Endothelial cell of umbilical vein (primary cell): ENCODE measurements at regions not wholly inside any gene's neighbourhood (a gene's known extent, or its start where the extent isn't known, plus 50 kb on each side); places are given as distances from the start of the nearest gene placed in this dataset.

Source experiments
- BruUV-seq: library from RNA; stranded (reverse); fragments of 400-500 nt; replicated peaks from 2 replicates; lab custom pipeline; 2021; lab: Mats Ljungman, UMichigan
- CTCF ChIA-PET: fragments of 300-600, 350-600 bp; sonication (Branson Sonifier 250); formaldehyde crosslinking; loops from one replicate; lab custom pipeline; 2021; ENCODE audit warnings: antibody characterized with exemption, inconsistent platforms; lab: Charles Lee
- POLR2A ChIA-PET: fragments of 300-600, 350-600 bp; sonication (Branson Sonifier 250); formaldehyde crosslinking; loops from one replicate; lab custom pipeline; 2021; ENCODE audit warnings: antibody characterized with exemption, inconsistent platforms; lab: Charles Lee
- DNase-seq: peaks from one replicate; pipeline ENCODE4 v3.0.0-alpha.2; 2011; ENCODE audit warnings: low read depth, low spot score
- FAIRE-seq: peaks from 2 replicates; lab custom pipeline; 2011; peaks lifted over from hg19 to GRCh38; lab: Jason Lieb, UNC
- H2AFZ ChIP-seq: 2 replicates; pipeline ENCODE4 v1.6.0; 2012; ENCODE audit warnings: low read depth, low read length, control low read depth, inconsistent platforms
- H3K27ac ChIP-seq: 2 replicates; pipeline ENCODE4 v1.5.1; 2011; ENCODE audit warnings: low read depth, mild to moderate bottlenecking, control low read depth, low read length, moderate library complexity; ENCODE audit not compliant: insufficient read depth
- H3K27me3 ChIP-seq, 2 experiments: 2 replicates each; pipeline versions ENCODE4 v1.6.0 to v1.6.1; 2011; ENCODE audit warnings: low read length in 2 of 2, mixed read lengths in 1 of 2; ENCODE audit not compliant: control insufficient read depth in 2 of 2, insufficient read depth in 2 of 2
- H3K36me3 ChIP-seq, 2 experiments: 2 replicates in 1 of 2; 3 replicates in 1 of 2; pipeline ENCODE4 v1.5.1; 2011; ENCODE audit warnings: low read length in 2 of 2, mild to moderate bottlenecking in 1 of 2, moderate library complexity in 1 of 2; ENCODE audit not compliant: control insufficient read depth in 2 of 2, insufficient read depth in 2 of 2; ENCODE audit errors: extremely low read depth in 1 of 2
- H3K4me1 ChIP-seq: 3 replicates; pipeline ENCODE4 v1.5.1; 2011; ENCODE audit warnings: mild to moderate bottlenecking, low read length; ENCODE audit not compliant: control insufficient read depth, insufficient read depth; ENCODE audit errors: extremely low read depth
- H3K4me2 ChIP-seq: 2 replicates; pipeline ENCODE4 v1.6.1; 2011; ENCODE audit warnings: low read length, control low read depth, mixed read lengths; ENCODE audit not compliant: insufficient read depth
- H3K4me3 ChIP-seq, 3 experiments: fragments of 200-600 bp in 1 of 3; sonication (generic), shearing (Covaris generic) in 1 of 3; replicated peaks in 1 of 3; 2 replicates each; pipeline ENCODE4 v1.5.1; 2011 to 2016; ENCODE audit warnings: control low read depth in 3 of 3, low read length in 3 of 3, mild to moderate bottlenecking in 2 of 3, inconsistent platforms in 1 of 3, low read depth in 1 of 3, moderate library complexity in 1 of 3; ENCODE audit not compliant: insufficient read depth in 1 of 3
- H3K79me2 ChIP-seq: 2 replicates; pipeline ENCODE4 v1.6.0; 2012; ENCODE audit warnings: low read length, inconsistent platforms; ENCODE audit not compliant: control insufficient read depth, insufficient read depth
- H3K9ac ChIP-seq: replicated peaks from 2 replicates; pipeline ENCODE3; 2011; ENCODE audit warnings: low read length, control low read depth; ENCODE audit not compliant: insufficient read depth; ENCODE audit errors: extremely low read depth
- H3K9me1 ChIP-seq: replicated peaks from 3 replicates; pipeline ENCODE4 v1.6.0; 2011; ENCODE audit warnings: mild to moderate bottlenecking, low read length; ENCODE audit not compliant: control insufficient read depth, insufficient read depth; ENCODE audit errors: extremely low read depth
- H3K9me3 ChIP-seq: replicated peaks from 2 replicates; pipeline ENCODE4 v1.5.1; 2012; ENCODE audit warnings: low read length, inconsistent platforms; ENCODE audit not compliant: control insufficient read depth, insufficient read depth
- H4K20me1 ChIP-seq: replicated peaks from 2 replicates; pipeline ENCODE3; 2011; ENCODE audit warnings: mild to moderate bottlenecking, low read length; ENCODE audit not compliant: control insufficient read depth, insufficient read depth; ENCODE audit errors: extremely low read depth
- CTCF ChIP-seq, 2 donors: IDR thresholded peaks; 1 replicate in 1 of 2; 2 replicates in 1 of 2; pipeline ENCODE4 v1.5.1; 2011; ENCODE audit warnings: low read length in 2 of 2, mild to moderate bottlenecking in 2 of 2, moderate library complexity in 2 of 2, control low read depth in 1 of 2, inconsistent platforms in 1 of 2, low read depth in 1 of 2; ENCODE audit not compliant: insufficient read depth in 1 of 2; ENCODE audit errors: extremely low read depth in 1 of 2
- EZH2 ChIP-seq: IDR thresholded peaks from 2 replicates; pipeline ENCODE4 v1.6.1; 2012; ENCODE audit warnings: borderline replicate concordance, low read depth, mild to moderate bottlenecking, moderate library complexity, low read length, inconsistent platforms; ENCODE audit not compliant: severe bottlenecking
- FOS ChIP-seq: IDR thresholded peaks from 2 replicates; pipeline ENCODE4 v1.6.1; 2011; ENCODE audit warnings: mild to moderate bottlenecking, low read length, moderate library complexity, borderline replicate concordance; ENCODE audit not compliant: insufficient read depth
- GATA2 ChIP-seq: IDR thresholded peaks from 2 replicates; pipeline ENCODE4 v1.7.0; 2011; ENCODE audit warnings: low read depth, mild to moderate bottlenecking, moderate library complexity, mixed read lengths, low read length; ENCODE audit not compliant: insufficient read length, insufficient read depth
- JUN ChIP-seq: IDR thresholded peaks from 2 replicates; pipeline ENCODE4 v1.6.1; 2011; ENCODE audit warnings: borderline replicate concordance, low read depth; ENCODE audit not compliant: insufficient read length, insufficient read depth
- MYC ChIP-seq: IDR thresholded peaks from one replicate; pipeline ENCODE4 v1.6.1; 2011; ENCODE audit warnings: mild to moderate bottlenecking, low read depth, low read length
- POLR2A ChIP-seq: IDR thresholded peaks from 2 replicates; pipeline ENCODE4 v1.6.1; 2012; ENCODE audit warnings: low read depth, mild to moderate bottlenecking, control low read depth, low read length
- POLR2AphosphoS5 ChIP-seq: IDR thresholded peaks from 2 replicates; pipeline ENCODE4 v1.6.1; 2012; ENCODE audit warnings: low read depth, mild to moderate bottlenecking, control low read depth, low read length, moderate library complexity; ENCODE audit not compliant: insufficient read depth
- dilution Hi-C: fragments of 300-500 bp; cut with MboI; formaldehyde crosslinking; loops from one replicate; pipeline ENCODE4 v1.15.0; 2019; ENCODE audit warnings: low sequenced_read_pairs; ENCODE audit not compliant: extremely low pct_ligation_motif_present
- intact Hi-C: fragments of 100-400 bp; cut with micrococcal nuclease; formaldehyde crosslinking; loops from one replicate; pipeline ENCODE4 v1.10.0; 2022
- TF ChIP-seq, protein P1 (sequence below): IDR thresholded peaks from 2 replicates; pipeline ENCODE4 v1.6.1; 2011; ENCODE audit not compliant: insufficient read depth, insufficient read length

GRCh38 chr18:65411061-65411460, 339.8 kb upstream of the CDH7 start:
- BruUV-seq = no TSS peak
- no peak for FAIRE-seq
- POLR2A ChIA-PET = no interaction called here

More at GRCh38 chr18:65411061-65411460, 339.8 kb upstream of the CDH7 start:
- Histone ChIP-seq H3K79me2 (no peaks in the 10 kb centered on the region), H3K27me3 (no peaks in the 10 kb centered on the region), H4K20me1 (no peaks in the 10 kb centered on the region), H2AFZ (no peak overlapping the region), H3K36me3 (no peaks in the 10 kb centered on the region), H3K4me2 (no peak overlapping the region), H3K27ac (no peak overlapping the region), H3K9me3 (no peaks in the 10 kb centered on the region), H3K4me1 (no peaks in the 10 kb centered on the region), H3K4me3 (no peak overlapping the region), H3K9me1 (no peaks in the 10 kb centered on the region), H3K9ac (no peak overlapping the region)
- dilution Hi-C loops (no loop called here), intact Hi-C loops (no loop called here)
- TF ChIP-seq POLR2AphosphoS5 (no peak), JUN (no peak), FOS (no peak), CTCF (IDR thresholded peaks at IDR 0.05; ENCODE audit: extremely low read depth in 1 of 2, insufficient read depth in 1 of 2, low read depth in 1 of 2, low read length in 2 of 2) (no peak), GATA2 (no peak), MYC (no peak), EZH2 (no peak), POLR2A (no peak)
- TF ChIP-seq, protein P1, sequence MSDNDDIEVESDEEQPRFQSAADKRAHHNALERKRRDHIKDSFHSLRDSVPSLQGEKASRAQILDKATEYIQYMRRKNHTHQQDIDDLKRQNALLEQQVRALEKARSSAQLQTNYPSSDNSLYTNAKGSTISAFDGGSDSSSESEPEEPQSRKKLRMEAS = no peak
- no peak for DNase-seq
- CTCF ChIA-PET = no interaction called here
